DMS153 treated with DMSO at 0.1 percent for 48 hours (cell line): ENCODE measurements at regions not wholly inside any gene's neighbourhood (a gene's known extent, or its start where the extent isn't known, plus 50 kb on each side); places are given as distances from the start of the nearest gene placed in this dataset.

Source experiments
- DNase-seq: peaks from one replicate; lab custom pipeline; 2025; ENCODE audit not compliant: unreplicated experiment; lab: John Stamatoyannopoulos, UW

- no peak for DNase-seq
These were observed 298.6 kb downstream of the SEC14L1 start for GRCh38 chr17:77439189-77440018.

GRCh38 chr17:77440560-77440981, 299.8 kb downstream of the SEC14L1 start:
- DNase-seq = no peak

- no peak for DNase-seq
These were observed 300.6 kb downstream of the SEC14L1 start for GRCh38 chr17:77441130-77441920.

DNA sequence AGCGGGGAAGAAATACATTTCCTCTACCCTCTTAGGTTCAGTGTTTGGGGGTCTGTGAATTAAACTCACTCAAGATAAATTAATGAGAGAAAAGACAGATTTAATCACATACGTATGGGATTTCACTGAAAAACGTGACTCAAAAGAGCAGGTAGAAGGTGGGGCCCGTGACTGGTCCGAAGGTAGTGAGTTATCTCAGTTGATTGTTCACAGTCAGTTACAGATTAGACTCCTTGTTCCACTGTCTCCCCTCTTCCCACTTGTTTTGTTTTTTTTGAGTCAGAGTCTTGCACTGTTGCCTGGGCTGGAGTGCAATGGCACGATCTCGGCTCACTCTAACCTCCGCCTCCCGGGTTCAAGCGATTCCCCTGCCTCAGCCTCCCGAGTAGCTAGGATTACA, 301.2 kb downstream of the SEC14L1 start:
- no peak for DNase-seq

DNA sequence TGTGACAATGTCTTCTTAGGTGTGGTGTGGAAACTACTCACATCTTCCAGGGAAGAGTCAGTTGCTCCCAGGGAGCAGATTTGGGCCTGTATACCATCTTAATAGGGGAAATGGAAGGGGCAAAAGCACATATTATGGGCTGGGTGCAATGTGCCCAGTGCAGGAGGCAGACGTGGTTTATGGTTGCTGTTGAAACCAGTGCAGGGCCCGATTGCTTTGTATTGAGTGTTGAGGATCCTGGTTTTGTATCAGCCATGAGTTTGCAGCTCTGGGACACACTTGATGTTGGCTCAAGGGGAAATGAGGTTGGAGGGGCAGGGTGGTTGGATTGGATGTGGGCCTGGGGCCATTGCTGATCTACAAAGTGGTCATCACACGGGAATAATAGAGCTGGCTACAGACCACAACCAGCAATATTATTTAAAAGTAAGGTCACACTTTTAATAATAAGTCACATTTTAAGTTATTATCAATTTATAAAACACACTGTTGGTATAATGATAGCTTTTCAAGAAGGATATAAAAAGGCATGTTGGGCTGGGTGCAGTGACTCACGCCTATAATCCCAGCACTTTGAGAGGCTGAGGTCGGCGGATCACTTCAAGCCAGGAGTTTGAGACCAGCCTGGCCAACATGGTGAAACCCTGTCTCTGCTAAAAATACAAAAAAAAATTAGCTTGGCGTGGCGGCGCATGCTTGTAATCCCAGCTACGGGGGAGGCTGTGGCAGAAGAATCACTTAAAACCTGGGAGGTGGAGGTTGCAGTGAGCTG, 302.4 kb downstream of the SEC14L1 start:
- no peak for DNase-seq

GRCh38 chr17:77443748-77444260, 303.0 kb downstream of the SEC14L1 start:
- no peak for DNase-seq

DNA sequence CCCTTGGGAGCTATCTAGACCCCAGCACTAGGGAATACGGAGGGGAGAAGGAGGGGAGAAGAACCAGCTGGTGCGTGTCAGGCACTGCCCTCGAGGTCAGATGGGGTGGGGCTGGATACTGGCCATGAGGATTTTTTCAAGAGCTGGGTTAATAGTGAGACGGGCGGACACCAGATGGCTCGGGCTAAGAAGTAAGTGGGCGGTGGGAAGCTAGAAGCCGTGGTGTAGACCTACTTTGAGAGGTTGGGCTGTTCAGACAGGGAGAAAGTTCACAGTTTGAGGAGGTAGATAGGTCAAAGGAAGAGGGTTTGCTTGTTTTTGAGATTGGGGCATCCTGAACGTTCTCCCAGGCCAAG, 303.8 kb downstream of the SEC14L1 start:
- DNase-seq = no peak

DNA sequence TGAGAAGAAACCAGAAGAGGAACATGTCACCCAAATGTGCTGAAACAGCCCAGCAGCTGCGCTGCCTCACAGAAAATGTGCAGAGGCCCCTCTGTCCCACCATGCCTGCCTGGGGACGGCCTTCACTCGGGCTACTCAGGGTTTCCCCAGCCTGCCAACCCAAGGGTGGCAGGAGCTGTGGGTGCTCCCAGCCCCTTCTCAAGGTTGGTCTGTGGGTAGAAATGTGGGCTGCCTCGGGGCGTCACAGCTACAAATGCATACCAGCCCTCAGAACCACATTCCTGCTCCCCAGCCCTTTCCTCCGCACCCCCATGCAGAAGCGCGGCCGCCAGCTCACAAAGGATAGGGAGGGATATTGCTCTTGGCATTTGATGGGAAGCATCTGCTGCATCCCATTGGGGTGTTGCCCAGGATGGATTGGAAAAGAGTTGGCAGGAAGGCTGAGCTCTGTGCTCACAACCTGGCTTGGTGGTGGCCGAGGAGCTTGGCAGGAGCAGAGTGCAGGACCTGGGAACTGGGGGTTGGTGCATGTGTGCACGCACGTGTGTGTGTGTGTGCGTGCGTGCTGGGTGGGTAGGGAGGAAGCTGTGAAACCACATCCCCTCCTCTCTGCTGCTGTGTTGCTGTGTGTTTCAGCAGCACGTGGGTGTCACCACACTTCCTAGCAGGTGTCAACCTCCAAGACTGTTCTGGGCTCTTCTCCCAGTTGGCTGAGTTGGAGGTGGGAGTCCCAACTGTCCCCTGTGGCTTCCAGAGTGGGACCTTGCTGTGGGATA, 304.4 kb downstream of the SEC14L1 start:
- DNase-seq = no peak

- DNase-seq = no peak
These were observed 305.2 kb downstream of the SEC14L1 start for GRCh38 chr17:77445760-77446532.

DNA sequence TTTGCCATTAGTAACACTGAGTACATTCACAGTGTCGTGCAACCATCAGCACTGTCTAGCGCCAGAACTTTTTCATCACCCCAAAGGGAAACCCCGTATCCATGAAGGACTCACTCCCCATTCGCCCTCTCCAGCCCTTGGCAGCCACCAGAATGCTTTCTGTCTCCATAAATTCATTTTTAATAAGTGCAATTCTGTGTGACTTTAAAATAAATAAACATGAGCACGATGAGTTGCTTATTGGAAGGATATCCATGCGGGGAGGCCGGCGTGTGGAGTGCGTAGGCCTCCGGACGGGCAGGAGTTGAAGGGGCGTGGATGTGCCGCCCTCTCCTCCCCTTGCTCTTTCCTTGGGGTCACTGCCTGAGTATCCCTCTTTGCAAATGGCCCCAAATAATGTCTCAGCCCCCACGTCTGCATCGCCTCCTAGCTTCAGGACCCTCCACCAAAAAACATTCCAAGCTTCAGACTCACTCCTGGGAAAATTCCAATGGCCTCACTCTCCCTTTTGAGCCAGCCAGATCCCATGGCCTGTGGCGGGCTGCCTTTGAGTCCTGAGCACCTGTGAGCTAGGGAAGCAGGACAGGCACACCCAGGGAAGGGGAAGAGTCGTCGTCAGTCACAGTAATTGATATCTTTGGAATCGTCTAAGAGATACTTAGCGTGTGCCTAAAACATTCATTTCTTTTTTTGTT, 306.3 kb downstream of the SEC14L1 start:
- DNase-seq = no peak

GRCh38 chr17:77449373-77449907, 308.7 kb downstream of the SEC14L1 start:
- DNase-seq = no peak

GRCh38 chr17:77449908-77450741, 309.4 kb downstream of the SEC14L1 start:
- DNase-seq = no peak

- no peak for DNase-seq
These were observed 310.0 kb downstream of the SEC14L1 start for GRCh38 chr17:77450742-77451244.

DNA sequence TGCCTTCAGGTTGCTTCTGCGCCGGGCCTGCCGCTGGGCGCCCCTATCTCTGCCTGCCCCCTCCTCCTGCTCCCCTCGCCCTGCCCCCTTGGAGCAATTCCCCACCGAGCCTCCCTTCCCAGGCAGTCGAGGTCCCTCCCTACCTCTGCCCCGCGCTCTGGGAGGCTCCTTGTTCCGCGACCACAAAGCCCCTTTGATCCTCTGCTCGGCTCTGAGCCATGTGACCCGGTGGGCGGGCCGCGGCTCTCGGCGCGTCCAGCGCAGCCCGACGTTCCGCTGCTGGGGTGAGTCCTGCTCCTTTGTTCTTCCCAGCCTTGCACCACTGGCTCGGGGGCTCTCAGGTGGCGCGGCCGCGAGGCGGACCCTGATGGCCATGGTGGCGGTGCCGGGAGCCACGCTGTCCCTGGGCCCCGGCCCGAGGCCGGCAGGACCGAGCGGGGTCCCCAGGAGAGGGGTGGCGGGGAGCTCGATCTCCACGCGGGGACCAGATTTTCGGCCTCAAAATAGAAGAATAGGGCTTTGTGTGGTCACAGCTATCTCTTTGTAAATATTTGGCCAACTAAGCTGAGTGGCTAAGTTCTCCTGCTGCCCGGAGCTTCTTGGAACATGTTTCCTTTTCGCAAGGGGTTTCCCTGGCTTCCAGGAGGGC, 310.6 kb downstream of the SEC14L1 start:
- no peak for DNase-seq

GRCh38 chr17:77451894-77452852, 311.4 kb downstream of the SEC14L1 start:
- DNase-seq = no peak

- DNase-seq = no peak
These were observed 313.0 kb downstream of the SEC14L1 start for GRCh38 chr17:77453613-77454241.
